ENCODE measurements at regions not wholly inside any gene's neighbourhood (a gene's known extent, or its start where the extent isn't known, plus 50 kb on each side); places are given as distances from the start of the nearest gene placed in this dataset.

- ATAC-seq (ENCODE audit: insufficient read depth, low read depth), result no peak
- TF ChIP-seq CTCF (IDR thresholded peaks at IDR 0.05; ENCODE audit: borderline replicate concordance, extremely low read depth, low read length, poor library complexity, severe bottlenecking), result no peak
- TF ChIP-seq EZH2 (IDR thresholded peaks at IDR 0.05; ENCODE audit: borderline replicate concordance, low read depth, low read length, severe bottlenecking), result no peak
- H3K9ac ChIP-seq (ENCODE audit: low read depth, low read length), result no peak overlapping the region
Observed at GRCh38 chr13:34004676-34005075, 186.7 kb downstream of the RFC3 start.

GRCh38 chr13:34006011-34006410 is 188.1 kb downstream of the RFC3 start:
- Histone ChIP-seq H3K27me3 (ENCODE audit: insufficient read depth, low read length, poor library complexity) (no peaks in the 10 kb centered on the region), H3K79me2 (ENCODE audit: insufficient read depth, low read length) (no peaks in the 10 kb centered on the region), H3K4me3 (ENCODE audit: low read depth in 1 of 2, low read length in 2 of 2) (no peak overlapping the region), H3K36me3 (ENCODE audit: insufficient read depth, low read length) (no peaks in the 10 kb centered on the region), H3K4me1 (ENCODE audit: insufficient read depth, low read length) (no peaks in the 10 kb centered on the region), H3K9ac (ENCODE audit: low read depth, low read length) (no peak overlapping the region), H2AFZ (ENCODE audit: low read depth, low read length) (no peak overlapping the region), H3K9me3 (ENCODE audit: insufficient read depth, low read length, severe bottlenecking) (no peaks in the 10 kb centered on the region), H3K27ac (ENCODE audit: low read length) (no peak overlapping the region), H4K20me1 (ENCODE audit: insufficient read depth, low read length) (no peaks in the 10 kb centered on the region), H3K4me2 (ENCODE audit: insufficient read depth, low read length) (no peak overlapping the region)
- no peak for TF ChIP-seq EZH2 (IDR thresholded peaks at IDR 0.05; ENCODE audit: borderline replicate concordance, low read depth, low read length, severe bottlenecking)
- no peak for TF ChIP-seq CTCF (IDR thresholded peaks at IDR 0.05; ENCODE audit: borderline replicate concordance, extremely low read depth, low read length, poor library complexity, severe bottlenecking)
- DNase-seq (no peak), ATAC-seq (ENCODE audit: insufficient read depth, low read depth) (no peak)

More at GRCh38 chr13:34004676-34005075, 186.7 kb downstream of the RFC3 start:
- Histone ChIP-seq H2AFZ (ENCODE audit: low read depth, low read length) (no peak overlapping the region), H3K4me2 (ENCODE audit: insufficient read depth, low read length) (no peak overlapping the region), H3K27me3 (ENCODE audit: insufficient read depth, low read length, poor library complexity) (no peaks in the 10 kb centered on the region), H3K9me3 (ENCODE audit: insufficient read depth, low read length, severe bottlenecking) (no peaks in the 10 kb centered on the region), H3K27ac (ENCODE audit: low read length) (no peak overlapping the region), H3K4me1 (ENCODE audit: insufficient read depth, low read length) (no peaks in the 10 kb centered on the region), H3K4me3 (ENCODE audit: low read depth in 1 of 2, low read length in 2 of 2) (no peak overlapping the region), H4K20me1 (ENCODE audit: insufficient read depth, low read length) (no peaks in the 10 kb centered on the region), H3K36me3 (ENCODE audit: insufficient read depth, low read length) (no peaks in the 10 kb centered on the region), H3K79me2 (ENCODE audit: insufficient read depth, low read length) (no peaks in the 10 kb centered on the region)
- no peak for DNase-seq

GRCh38 chr13:34011552-34012085 is 193.7 kb downstream of the RFC3 start:
- Histone ChIP-seq H4K20me1 (ENCODE audit: insufficient read depth, low read length) (no peaks in the 10 kb centered on the region), H3K27me3 (ENCODE audit: insufficient read depth, low read length, poor library complexity) (no peaks in the 10 kb centered on the region), H3K36me3 (ENCODE audit: insufficient read depth, low read length) (no peaks in the 10 kb centered on the region), H3K4me2 (ENCODE audit: insufficient read depth, low read length) (no peak overlapping the region), H2AFZ (ENCODE audit: low read depth, low read length) (no peak overlapping the region), H3K4me1 (ENCODE audit: insufficient read depth, low read length) (no peaks in the 10 kb centered on the region), H3K9me3 (ENCODE audit: insufficient read depth, low read length, severe bottlenecking) (no peaks in the 10 kb centered on the region), H3K4me3 (ENCODE audit: low read depth in 1 of 2, low read length in 2 of 2) (no peak overlapping the region), H3K27ac (ENCODE audit: low read length) (no peak overlapping the region), H3K9ac (ENCODE audit: low read depth, low read length) (no peak overlapping the region), H3K79me2 (ENCODE audit: insufficient read depth, low read length) (no peaks in the 10 kb centered on the region)
- TF ChIP-seq EZH2 (IDR thresholded peaks at IDR 0.05; ENCODE audit: borderline replicate concordance, low read depth, low read length, severe bottlenecking) (no peak), CTCF (IDR thresholded peaks at IDR 0.05; ENCODE audit: borderline replicate concordance, extremely low read depth, low read length, poor library complexity, severe bottlenecking) (no peak)
- ATAC-seq (ENCODE audit: insufficient read depth, low read depth), result no peak
- no peak for DNase-seq

- no peak overlapping the region for H3K4me2 ChIP-seq (ENCODE audit: insufficient read depth, low read length)
- H3K4me1 ChIP-seq (ENCODE audit: insufficient read depth, low read length), result no peaks in the 10 kb centered on the region
- H4K20me1 ChIP-seq (ENCODE audit: insufficient read depth, low read length), result no peaks in the 10 kb centered on the region
- H3K9me3 ChIP-seq (ENCODE audit: insufficient read depth, low read length, severe bottlenecking), result no peaks in the 10 kb centered on the region
- no peak overlapping the region for H3K27ac ChIP-seq (ENCODE audit: low read length)
- no peaks in the 10 kb centered on the region for H3K79me2 ChIP-seq (ENCODE audit: insufficient read depth, low read length)
- H3K4me3 ChIP-seq (ENCODE audit: low read depth in 1 of 2, low read length in 2 of 2), result no peak overlapping the region
- DNase-seq (no peak), ATAC-seq (ENCODE audit: insufficient read depth, low read depth) (no peak)
- H3K27me3 ChIP-seq (ENCODE audit: insufficient read depth, low read length, poor library complexity), result no peaks in the 10 kb centered on the region
- no peak overlapping the region for H2AFZ ChIP-seq (ENCODE audit: low read depth, low read length)
- H3K36me3 ChIP-seq (ENCODE audit: insufficient read depth, low read length), result no peaks in the 10 kb centered on the region
- H3K9ac ChIP-seq (ENCODE audit: low read depth, low read length), result no peak overlapping the region
- TF ChIP-seq EZH2 (IDR thresholded peaks at IDR 0.05; ENCODE audit: borderline replicate concordance, low read depth, low read length, severe bottlenecking) (no peak), CTCF (IDR thresholded peaks at IDR 0.05; ENCODE audit: borderline replicate concordance, extremely low read depth, low read length, poor library complexity, severe bottlenecking) (no peak)
Observed at GRCh38 chr13:34012382-34012781, 194.4 kb downstream of the RFC3 start.

All from DND-41 (cell line).